ENCODE measurements at regions not wholly inside any gene's neighbourhood (a gene's known extent, or its start where the extent isn't known, plus 50 kb on each side); places are given as distances from the start of the nearest gene placed in this dataset.

GRCh38 chr5:67954351-67954750 is 261.2 kb upstream of the PIK3R1 start:
- DNase-seq (ENCODE audit: low spot score): no peak
- Histone ChIP-seq H4K20me1 (ENCODE audit: insufficient read depth, poor library complexity, severe bottlenecking) (no peaks in the 10 kb centered on the region), H3K79me2 (no peaks in the 10 kb centered on the region), H2AFZ (no peak overlapping the region), H3K9me3 (ENCODE audit: low read depth) (no peaks in the 10 kb centered on the region), H3K4me2 (no peak overlapping the region), H3K4me3 (no peak overlapping the region), H3K9me2 (replicated peaks; ENCODE audit: insufficient read depth) (no peaks in the 10 kb centered on the region), H3K36me3 (replicated peaks; ENCODE audit: insufficient read depth, low read depth) (no peaks in the 10 kb centered on the region), H3K27me3 (no peaks in the 10 kb centered on the region), H3K27ac (no peak overlapping the region), H3K4me1 (ENCODE audit: insufficient read depth) (no peaks in the 10 kb centered on the region)
- TF ChIP-seq EZH2phosphoT487 (IDR thresholded peaks at IDR 0.05; ENCODE audit: low read depth, severe bottlenecking, unreplicated experiment) (no peak), EZH2 (IDR thresholded peaks at IDR 0.05; ENCODE audit: borderline replicate concordance) (no peak), CTCF (IDR thresholded peaks at IDR 0.05; ENCODE audit: poor library complexity) (no peak)
- WGBS (ENCODE audit: low lambda C conversion rate, missing lambda C conversion rate): 93% methylated on average over 2 of the region's 2 CpGs

GRCh38 chr5:67942421-67942820 is 273.1 kb upstream of the PIK3R1 start:
- Histone ChIP-seq H3K9me2 (replicated peaks; ENCODE audit: insufficient read depth) (no peaks in the 10 kb centered on the region), H3K79me2 (no peaks in the 10 kb centered on the region), H2AFZ (no peak overlapping the region), H4K20me1 (ENCODE audit: insufficient read depth, poor library complexity, severe bottlenecking) (no peaks in the 10 kb centered on the region), H3K4me3 (no peak overlapping the region), H3K4me2 (no peak overlapping the region), H3K27ac (peak overlapping the region; percentile 3), H3K4me1 (ENCODE audit: insufficient read depth) (no peaks in the 10 kb centered on the region), H3K36me3 (replicated peaks; ENCODE audit: insufficient read depth, low read depth) (no peaks in the 10 kb centered on the region), H3K27me3 (no peaks in the 10 kb centered on the region), H3K9me3 (ENCODE audit: low read depth) (no peaks in the 10 kb centered on the region)
- WGBS (ENCODE audit: low lambda C conversion rate, missing lambda C conversion rate): 62% methylated on average over 7 of the region's 7 CpGs
- peak; percentile 10 for DNase-seq (ENCODE audit: low spot score)
- TF ChIP-seq EZH2 (IDR thresholded peaks at IDR 0.05; ENCODE audit: borderline replicate concordance): no peak
- TF ChIP-seq CTCF (IDR thresholded peaks at IDR 0.05; ENCODE audit: poor library complexity): no peak
- TF ChIP-seq EZH2phosphoT487 (IDR thresholded peaks at IDR 0.05; ENCODE audit: low read depth, severe bottlenecking, unreplicated experiment): no peak

- peak overlapping the region; percentile 3 for H3K27ac ChIP-seq
- H3K9me2 ChIP-seq (replicated peaks; ENCODE audit: insufficient read depth): no peaks in the 10 kb centered on the region
- no peak for TF ChIP-seq CTCF (IDR thresholded peaks at IDR 0.05; ENCODE audit: poor library complexity)
- no peaks in the 10 kb centered on the region for H3K27me3 ChIP-seq
- H4K20me1 ChIP-seq (ENCODE audit: insufficient read depth, poor library complexity, severe bottlenecking): no peaks in the 10 kb centered on the region
- H2AFZ ChIP-seq: no peak overlapping the region
- no peak overlapping the region for H3K4me3 ChIP-seq
- H3K4me2 ChIP-seq: no peak overlapping the region
- H3K9me3 ChIP-seq (ENCODE audit: low read depth): no peaks in the 10 kb centered on the region
- no peaks in the 10 kb centered on the region for H3K79me2 ChIP-seq
- H3K36me3 ChIP-seq (replicated peaks; ENCODE audit: insufficient read depth, low read depth): no peaks in the 10 kb centered on the region
- 47% methylated on average over 5 of the region's 5 CpGs for WGBS (ENCODE audit: low lambda C conversion rate, missing lambda C conversion rate)
- no peaks in the 10 kb centered on the region for H3K4me1 ChIP-seq (ENCODE audit: insufficient read depth)
- peak; percentile 5 for DNase-seq (ENCODE audit: low spot score)
Measured at GRCh38 chr5:67941614-67942401, 273.7 kb upstream of the PIK3R1 start.

Measured in hepatocyte (in vitro differentiated cells).